HG03095 (cell line): ENCODE measurements at regions not wholly inside any gene's neighbourhood (a gene's known extent, or its start where the extent isn't known, plus 50 kb on each side); places are given as distances from the start of the nearest gene placed in this dataset.

Experiments
- ATAC-seq: cut with Tn5 transposase; IDR thresholded peaks from one replicate; pipeline ENCODE4 v1.9.1; 2021; ENCODE audit warnings: moderate library complexity; ENCODE audit not compliant: unreplicated experiment

- ATAC-seq: no peak
Observed at GRCh38 chr2:187139469-187139868, 290.5 kb upstream of the ZSWIM2 start.

- no peak for ATAC-seq
Observed at GRCh38 chr2:187138265-187138664, 289.3 kb upstream of the ZSWIM2 start.

GRCh38 chr2:187136646-187137045, 287.7 kb upstream of the ZSWIM2 start:
- ATAC-seq: no peak

GRCh38 chr2:187134306-187134705, 285.3 kb upstream of the ZSWIM2 start:
- no peak for ATAC-seq

GRCh38 chr2:187129868-187130267, 280.9 kb upstream of the ZSWIM2 start:
- no peak for ATAC-seq

- no peak for ATAC-seq
Observed at GRCh38 chr2:187129306-187129705, 280.3 kb upstream of the ZSWIM2 start.

GRCh38 chr2:187126247-187127005, 277.5 kb upstream of the ZSWIM2 start:
- ATAC-seq: no peak

GRCh38 chr2:187125318-187125717, 276.3 kb upstream of the ZSWIM2 start:
- ATAC-seq: no peak

GRCh38 chr2:187124529-187124928, 275.6 kb upstream of the ZSWIM2 start:
- no peak for ATAC-seq

- no peak for ATAC-seq
Observed at GRCh38 chr2:187118331-187119099, 269.5 kb upstream of the ZSWIM2 start.

- ATAC-seq: no peak
Observed at GRCh38 chr2:187117483-187117882, 268.5 kb upstream of the ZSWIM2 start.

GRCh38 chr2:187115627-187116026, 266.7 kb upstream of the ZSWIM2 start:
- ATAC-seq: no peak

- no peak for ATAC-seq
Observed at GRCh38 chr2:187107001-187107400, 258.0 kb upstream of the ZSWIM2 start.

GRCh38 chr2:187105218-187105617, 256.2 kb upstream of the ZSWIM2 start:
- no peak for ATAC-seq

GRCh38 chr2:187102381-187102780, 253.4 kb upstream of the ZSWIM2 start:
- no peak for ATAC-seq

- no peak for ATAC-seq
Observed at GRCh38 chr2:187098154-187098553, 249.2 kb upstream of the ZSWIM2 start.

- no peak for ATAC-seq
Observed at GRCh38 chr2:187093771-187094412, 244.9 kb upstream of the ZSWIM2 start.

GRCh38 chr2:187091664-187092063, 242.7 kb upstream of the ZSWIM2 start:
- no peak for ATAC-seq

- ATAC-seq: no peak
Observed at GRCh38 chr2:187084524-187084923, 235.6 kb upstream of the ZSWIM2 start.

GRCh38 chr2:187081461-187081860, 232.5 kb upstream of the ZSWIM2 start:
- no peak for ATAC-seq

GRCh38 chr2:187079901-187080300, 230.9 kb upstream of the ZSWIM2 start:
- no peak for ATAC-seq

- no peak for ATAC-seq
Observed at GRCh38 chr2:187078297-187078696, 229.3 kb upstream of the ZSWIM2 start.
